Kidney (tissue), 13 donors: ENCODE measurements at regions not wholly inside any gene's neighbourhood (a gene's known extent, or its start where the extent isn't known, plus 50 kb on each side); places are given as distances from the start of the nearest gene placed in this dataset.
"Not testable (repeated sequence)": the region's sequence is repeated elsewhere in the genome, so short reads cannot be mapped to it uniquely, and the experiment has no call there.

Experiments
- DNase-seq, 5 donors: peaks; one replicate each; pipeline ENCODE4 v3.0.0-alpha.2; 2013 to 2020
- FAIRE-seq: peaks from 2 replicates; lab custom pipeline; 2012; peaks lifted over from hg19 to GRCh38; lab: Jason Lieb, UNC
- H3K27ac ChIP-seq, 2 donors: one replicate each; pipeline ENCODE4 v1.7.0; 2013; ENCODE audit warnings: low read depth in 2 of 2, low read length in 2 of 2, inconsistent platforms in 1 of 2
- H3K27me3 ChIP-seq: one replicate; pipeline ENCODE4 v1.7.1; 2013; ENCODE audit warnings: low read length, inconsistent platforms; ENCODE audit not compliant: control insufficient read depth, insufficient read depth
- H3K36me3 ChIP-seq, 3 donors: one replicate each; pipeline versions ENCODE4 v1.7.0 to v1.7.1; 2013; ENCODE audit warnings: low read length in 3 of 3, control low read depth in 1 of 3, inconsistent platforms in 1 of 3; ENCODE audit not compliant: insufficient read depth in 3 of 3, control insufficient read depth in 2 of 3
- H3K4me1 ChIP-seq, 3 donors: one replicate each; pipeline versions ENCODE4 v1.7.0 to v1.7.1; 2013; ENCODE audit warnings: low read length in 3 of 3, inconsistent platforms in 1 of 3, low read depth in 1 of 3; ENCODE audit not compliant: control insufficient read depth in 2 of 3, insufficient read depth in 2 of 3
- H3K4me3 ChIP-seq, 3 donors: one replicate each; pipeline versions ENCODE4 v1.7.0 to v1.8.1; 2013; ENCODE audit warnings: low read length in 3 of 3, control low read depth in 1 of 3, inconsistent platforms in 1 of 3
- H3K9ac ChIP-seq, 3 donors: one replicate each; pipeline versions ENCODE4 v1.7.0 to v1.7.1; 2013; ENCODE audit warnings: low read length in 3 of 3, control low read depth in 1 of 3, inconsistent platforms in 1 of 3
- H3K9me3 ChIP-seq, 3 donors: one replicate each; pipeline versions ENCODE4 v1.7.0 to v1.7.1; 2013; ENCODE audit warnings: low read length in 3 of 3, control low read depth in 1 of 3, inconsistent platforms in 1 of 3; ENCODE audit not compliant: control insufficient read depth in 2 of 3, insufficient read depth in 1 of 3
- CTCF ChIP-seq: IDR thresholded peaks from 3 replicates; pipeline ENCODE4 v1.5.1; 2012; ENCODE audit warnings: mild to moderate bottlenecking, moderate library complexity, borderline replicate concordance; ENCODE audit not compliant: insufficient read depth; ENCODE audit errors: extremely low read depth
- intact Hi-C: fragments of 100-400 bp; cut with DNase I; formaldehyde crosslinking; loops from one replicate; pipeline ENCODE4 v1.11.1; 2022
- donor health status: control.
- donor health status: control.
- donor health status: control.
- donor health status: control.
- donor health status: control.
- donor health status: DM: yes; HTN: yes; CAD: no.
- donor health status: Normal renal cell carcinoma (clear cell type).

GRCh38 chr9:31588006-31588405 lies 796.4 kb upstream of the ACO1 start:
- Histone ChIP-seq H3K9me3 (no peaks in the 10 kb centered on the region), H3K27ac (no peak overlapping the region), H3K4me3 (no peak overlapping the region), H3K36me3 (no peaks in the 10 kb centered on the region), H3K4me1 (no peaks in the 10 kb centered on the region), H3K9ac (no peak overlapping the region), H3K27me3 (no peaks in the 10 kb centered on the region)
- intact Hi-C loops: no loop called here
- no peak for FAIRE-seq
- no peak for TF ChIP-seq CTCF
- DNase-seq: no peak

GRCh38 chr9:31588756-31589155 lies 795.7 kb upstream of the ACO1 start:
- Histone ChIP-seq H3K4me1 (no peaks in the 10 kb centered on the region), H3K27ac (no peak overlapping the region), H3K4me3 (no peak overlapping the region), H3K27me3 (no peaks in the 10 kb centered on the region), H3K9me3 (no peaks in the 10 kb centered on the region), H3K9ac (no peak overlapping the region), H3K36me3 (no peaks in the 10 kb centered on the region)
- TF ChIP-seq CTCF: no peak
- DNase-seq (no peak), FAIRE-seq (no peak)
- intact Hi-C loops: no loop called here

- no peak overlapping the region for H3K4me3 ChIP-seq
- TF ChIP-seq CTCF: no peak
- FAIRE-seq (no peak), DNase-seq (no peak)
- H3K9me3 ChIP-seq: no peaks in the 10 kb centered on the region
- intact Hi-C loops: no loop called here
- no peaks in the 10 kb centered on the region for H3K4me1 ChIP-seq
- no peak overlapping the region for H3K27ac ChIP-seq
- H3K27me3 ChIP-seq: no peaks in the 10 kb centered on the region
- no peak overlapping the region for H3K9ac ChIP-seq
- no peaks in the 10 kb centered on the region for H3K36me3 ChIP-seq
Measured at GRCh38 chr9:31590091-31590490, 794.4 kb upstream of the ACO1 start.

- H3K9ac ChIP-seq, H3K4me1 ChIP-seq, DNase-seq, H3K36me3 ChIP-seq, H3K27me3 ChIP-seq, H3K9me3 ChIP-seq, H3K4me3 ChIP-seq, FAIRE-seq, intact Hi-C loops, H3K27ac ChIP-seq: not testable (repeated sequence)
Measured at GRCh38 chr9:31597086-31597485, 787.4 kb upstream of the ACO1 start.
